Prostate gland (tissue), 2 donors: ENCODE measurements at regions not wholly inside any gene's neighbourhood (a gene's known extent, or its start where the extent isn't known, plus 50 kb on each side); places are given as distances from the start of the nearest gene placed in this dataset.

Source experiments
- DNase-seq: peaks from one replicate; pipeline ENCODE4 v3.0.0-alpha.2; 2019; ENCODE audit warnings: low spot score
- H3K27ac ChIP-seq, 2 donors: fragments of 200-600 bp; sonication (generic); 2 replicates each; pipeline ENCODE4 v1.5.1; 2017 to 2019
- H3K27me3 ChIP-seq: fragments of 200-600 bp; sonication (generic); replicated peaks from 2 replicates; pipeline ENCODE4 v1.5.1; 2019; ENCODE audit not compliant: insufficient read depth
- H3K36me3 ChIP-seq, 2 donors: fragments of 200-600 bp; sonication (generic); 1 replicate in 1 of 2; 2 replicates in 1 of 2; pipeline versions ENCODE4 v1.5.1 to v1.8.1; 2017 to 2019
- H3K4me1 ChIP-seq: fragments of 200-600 bp; sonication (generic); replicated peaks from 2 replicates; pipeline ENCODE4 v1.5.1; 2019
- H3K4me3 ChIP-seq, 2 donors: fragments of 200-600 bp; sonication (generic); 2 replicates each; pipeline ENCODE4 v1.5.1; 2017 to 2019
- H3K9me3 ChIP-seq: fragments of 200-600 bp; sonication (generic); 2 replicates; pipeline ENCODE4 v1.5.1; 2017
- POLR2A ChIP-seq: fragments of 450-650 bp; IDR thresholded peaks from one replicate; pipeline ENCODE4 v1.6.1; 2016; ENCODE audit warnings: antibody characterized with exemption, mild to moderate bottlenecking
- POLR2AphosphoS5 ChIP-seq: sonication (generic); formaldehyde crosslinking; IDR thresholded peaks from one replicate; pipeline ENCODE4 v1.6.1; 2017; ENCODE audit warnings: antibody characterized with exemption
- WGBS: methylation state at CpG from one replicate; pipeline ENCODE4 v1.1.5; 2018; 5-methylcytosine and 5-hydroxymethylcytosine counted together
- intact Hi-C: fragments of 100-400 bp; cut with DNase I; formaldehyde crosslinking; loops from one replicate; pipeline ENCODE4 v1.14.2; 2022
- TF ChIP-seq, protein P1 (sequence below), 4 experiments: fragments of 200-600 bp in 2 of 4; fragments of 450-650 bp in 2 of 4; sonication (generic) in 2 of 4; IDR thresholded peaks; 1 replicate in 3 of 4; 2 replicates in 1 of 4; pipeline ENCODE4 v1.5.1; 2016 to 2019; ENCODE audit warnings: antibody characterized with exemption in 4 of 4, mild to moderate bottlenecking in 2 of 4, moderate library complexity in 2 of 4

DNA sequence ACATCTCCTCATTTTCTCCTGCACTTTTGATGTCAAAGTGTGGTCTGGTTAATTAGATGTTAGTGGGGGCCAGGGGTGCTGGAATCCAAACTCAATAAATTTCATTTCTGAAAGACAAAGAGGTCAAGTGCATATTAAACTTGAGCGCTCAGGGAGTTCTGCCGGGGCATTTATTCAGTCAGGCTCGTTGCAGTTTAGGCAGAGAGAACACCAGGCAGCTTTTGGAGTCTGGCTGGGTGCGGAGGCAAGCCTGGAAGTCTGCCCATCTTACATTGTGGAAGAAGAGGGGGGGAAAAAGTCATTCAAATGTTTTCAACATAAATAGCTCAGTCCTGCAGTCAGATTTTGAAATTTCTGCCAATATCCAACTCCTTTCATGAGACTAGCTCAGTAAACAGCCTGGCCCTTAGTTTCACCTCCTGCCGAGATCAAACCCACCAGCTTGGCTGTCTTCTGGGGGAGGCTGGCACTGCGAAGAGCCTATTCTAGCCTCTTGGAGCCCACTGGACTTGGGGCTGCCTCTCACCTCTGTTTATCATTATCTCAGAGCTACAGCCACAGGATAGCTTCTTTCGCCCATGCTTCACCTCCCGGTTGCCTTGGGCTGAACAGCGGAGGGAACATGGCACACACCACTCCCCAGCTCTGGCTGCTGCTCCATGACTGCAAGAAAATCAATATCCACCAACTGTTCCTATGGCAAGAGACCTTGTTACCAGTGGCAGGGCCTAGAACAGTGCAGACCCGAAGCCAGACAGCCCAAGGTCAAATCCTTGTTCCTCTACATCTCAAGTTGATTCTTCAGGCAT is 177.4 kb upstream of the CDH5 start:
- H3K27ac ChIP-seq, result no peak overlapping the region
- 43% methylated on average over 10 of the region's 10 CpGs for WGBS
- no peaks in the 10 kb centered on the region for H3K36me3 ChIP-seq
- TF ChIP-seq, protein P1, sequence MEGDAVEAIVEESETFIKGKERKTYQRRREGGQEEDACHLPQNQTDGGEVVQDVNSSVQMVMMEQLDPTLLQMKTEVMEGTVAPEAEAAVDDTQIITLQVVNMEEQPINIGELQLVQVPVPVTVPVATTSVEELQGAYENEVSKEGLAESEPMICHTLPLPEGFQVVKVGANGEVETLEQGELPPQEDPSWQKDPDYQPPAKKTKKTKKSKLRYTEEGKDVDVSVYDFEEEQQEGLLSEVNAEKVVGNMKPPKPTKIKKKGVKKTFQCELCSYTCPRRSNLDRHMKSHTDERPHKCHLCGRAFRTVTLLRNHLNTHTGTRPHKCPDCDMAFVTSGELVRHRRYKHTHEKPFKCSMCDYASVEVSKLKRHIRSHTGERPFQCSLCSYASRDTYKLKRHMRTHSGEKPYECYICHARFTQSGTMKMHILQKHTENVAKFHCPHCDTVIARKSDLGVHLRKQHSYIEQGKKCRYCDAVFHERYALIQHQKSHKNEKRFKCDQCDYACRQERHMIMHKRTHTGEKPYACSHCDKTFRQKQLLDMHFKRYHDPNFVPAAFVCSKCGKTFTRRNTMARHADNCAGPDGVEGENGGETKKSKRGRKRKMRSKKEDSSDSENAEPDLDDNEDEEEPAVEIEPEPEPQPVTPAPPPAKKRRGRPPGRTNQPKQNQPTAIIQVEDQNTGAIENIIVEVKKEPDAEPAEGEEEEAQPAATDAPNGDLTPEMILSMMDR (IDR thresholded peaks at IDR 0.05), result no peak
- TF ChIP-seq POLR2A, result no peak
- TF ChIP-seq POLR2AphosphoS5, result no peak
- DNase-seq, result no peak
- no peak overlapping the region for H3K4me3 ChIP-seq
- no peaks in the 10 kb centered on the region for H3K4me1 ChIP-seq
- intact Hi-C loops, result no loop called here
- H3K9me3 ChIP-seq, result no peaks in the 10 kb centered on the region
- no peaks in the 10 kb centered on the region for H3K27me3 ChIP-seq

DNA sequence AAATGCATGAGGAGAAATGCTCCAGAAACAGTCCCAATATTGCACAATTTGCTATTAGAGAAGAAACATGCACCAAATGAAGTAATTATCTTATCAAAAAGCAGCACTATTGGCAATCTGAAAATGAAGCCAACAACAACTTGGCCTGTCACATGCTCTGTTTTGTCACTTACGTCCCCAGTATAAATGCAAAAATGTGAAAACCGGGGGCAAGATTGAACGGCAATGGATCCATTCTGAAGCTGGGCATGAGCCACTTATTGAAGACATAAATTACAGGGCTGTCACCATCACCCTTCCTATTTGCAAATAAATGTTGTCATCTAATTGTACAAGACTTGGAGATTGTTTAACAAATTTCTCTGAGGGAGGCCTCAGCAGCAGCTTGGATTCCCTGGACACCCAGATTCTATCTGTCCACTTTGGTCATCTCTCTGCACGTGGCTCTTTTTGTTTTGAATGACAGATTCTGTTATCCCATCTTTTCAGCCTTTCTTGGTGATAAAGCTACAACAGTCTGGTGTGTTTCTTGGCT is 180.2 kb upstream of the CDH5 start:
- TF ChIP-seq POLR2AphosphoS5, result no peak
- TF ChIP-seq POLR2A, result no peak
- TF ChIP-seq, protein P1 (IDR thresholded peaks at IDR 0.05), result no peak
- Histone ChIP-seq H3K9me3 (no peaks in the 10 kb centered on the region), H3K4me1 (no peaks in the 10 kb centered on the region), H3K27me3 (no peaks in the 10 kb centered on the region), H3K4me3 (no peak overlapping the region), H3K27ac (no peak overlapping the region), H3K36me3 (no peaks in the 10 kb centered on the region)
- intact Hi-C loops, result no loop called here
- WGBS, result 63% methylated on average over 4 of the region's 4 CpGs
- no peak for DNase-seq

DNA sequence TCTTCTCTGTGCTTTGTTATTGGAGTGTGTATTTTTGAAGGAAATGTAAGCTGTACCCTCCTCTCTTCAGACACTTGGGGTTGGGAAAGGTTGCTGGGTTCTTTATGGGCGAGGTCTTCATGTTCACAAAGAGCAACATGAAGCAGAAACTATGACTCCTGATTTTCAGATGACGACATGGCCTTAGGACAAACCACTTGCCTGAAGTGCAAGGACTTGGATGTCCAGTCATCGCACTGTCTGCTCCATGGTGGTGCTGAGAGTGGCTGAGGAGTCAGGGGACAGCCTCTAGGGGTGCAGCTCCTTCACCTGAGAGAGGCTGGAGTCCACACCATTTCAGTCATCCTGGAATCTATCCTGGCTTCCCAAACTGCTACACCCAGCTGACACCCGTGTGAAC is 183.9 kb upstream of the CDH5 start:
- DNase-seq, result no peak
- Histone ChIP-seq H3K4me1 (no peaks in the 10 kb centered on the region), H3K9me3 (no peaks in the 10 kb centered on the region), H3K36me3 (no peaks in the 10 kb centered on the region), H3K27ac (no peak overlapping the region), H3K27me3 (no peaks in the 10 kb centered on the region), H3K4me3 (no peak overlapping the region)
- 85% methylated on average over 4 of the region's 4 CpGs for WGBS
- intact Hi-C loops, result no loop called here
- TF ChIP-seq POLR2A, result no peak
- TF ChIP-seq POLR2AphosphoS5, result no peak
- TF ChIP-seq, protein P1 (IDR thresholded peaks at IDR 0.05), result no peak

DNA sequence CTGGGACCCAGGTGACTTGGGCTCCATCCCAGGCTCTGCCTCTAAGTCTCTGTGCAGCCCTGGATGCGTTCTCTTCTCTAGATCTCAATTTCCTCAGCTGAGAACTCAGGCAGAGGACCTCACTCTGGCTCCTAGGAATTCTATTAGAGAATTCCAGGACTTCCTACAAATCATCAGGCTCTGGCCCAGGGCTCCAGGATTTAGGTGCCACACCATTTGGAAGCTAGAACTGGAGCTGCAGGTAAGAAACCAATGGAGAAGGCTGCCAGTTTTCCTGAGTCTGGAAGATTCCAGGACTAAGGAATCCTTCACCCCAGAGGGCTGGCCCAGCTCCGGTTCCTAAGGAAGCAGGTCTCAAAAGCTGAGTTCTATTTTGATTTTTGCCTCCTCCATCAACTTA is 189.8 kb upstream of the CDH5 start:
- intact Hi-C loops, result no loop called here

More for the DNA sequence above, 189.8 kb upstream of the CDH5 start:
- TF ChIP-seq, protein P1 (IDR thresholded peaks at IDR 0.05), result no peak
- TF ChIP-seq POLR2AphosphoS5, result no peak
- no peak for TF ChIP-seq POLR2A
- H3K4me3 ChIP-seq, result no peak overlapping the region
- 97% methylated on average over 2 of the region's 2 CpGs for WGBS
- H3K27ac ChIP-seq, result no peak overlapping the region
- no peaks in the 10 kb centered on the region for H3K36me3 ChIP-seq
- H3K4me1 ChIP-seq, result no peaks in the 10 kb centered on the region
- H3K27me3 ChIP-seq, result no peaks in the 10 kb centered on the region
- DNase-seq, result no peak
- H3K9me3 ChIP-seq, result no peaks in the 10 kb centered on the region
